ENCODE measurements at regions not wholly inside any gene's neighbourhood (a gene's known extent, or its start where the extent isn't known, plus 50 kb on each side); places are given as distances from the start of the nearest gene placed in this dataset.

- H2AFZ ChIP-seq (ENCODE audit: low read length): no peak overlapping the region
- H3K4me3 ChIP-seq (ENCODE audit: low read length, poor library complexity, severe bottlenecking): no peak overlapping the region
- H3F3A ChIP-seq (ENCODE audit: low read depth): no peaks in the 10 kb centered on the region
- TF ChIP-seq EZH2phosphoT487 (IDR thresholded peaks at IDR 0.05; ENCODE audit: borderline replicate concordance): no peak
- TF ChIP-seq, protein P1, sequence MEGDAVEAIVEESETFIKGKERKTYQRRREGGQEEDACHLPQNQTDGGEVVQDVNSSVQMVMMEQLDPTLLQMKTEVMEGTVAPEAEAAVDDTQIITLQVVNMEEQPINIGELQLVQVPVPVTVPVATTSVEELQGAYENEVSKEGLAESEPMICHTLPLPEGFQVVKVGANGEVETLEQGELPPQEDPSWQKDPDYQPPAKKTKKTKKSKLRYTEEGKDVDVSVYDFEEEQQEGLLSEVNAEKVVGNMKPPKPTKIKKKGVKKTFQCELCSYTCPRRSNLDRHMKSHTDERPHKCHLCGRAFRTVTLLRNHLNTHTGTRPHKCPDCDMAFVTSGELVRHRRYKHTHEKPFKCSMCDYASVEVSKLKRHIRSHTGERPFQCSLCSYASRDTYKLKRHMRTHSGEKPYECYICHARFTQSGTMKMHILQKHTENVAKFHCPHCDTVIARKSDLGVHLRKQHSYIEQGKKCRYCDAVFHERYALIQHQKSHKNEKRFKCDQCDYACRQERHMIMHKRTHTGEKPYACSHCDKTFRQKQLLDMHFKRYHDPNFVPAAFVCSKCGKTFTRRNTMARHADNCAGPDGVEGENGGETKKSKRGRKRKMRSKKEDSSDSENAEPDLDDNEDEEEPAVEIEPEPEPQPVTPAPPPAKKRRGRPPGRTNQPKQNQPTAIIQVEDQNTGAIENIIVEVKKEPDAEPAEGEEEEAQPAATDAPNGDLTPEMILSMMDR (conservative IDR thresholded peaks at IDR 0.05; ENCODE audit: low read length): no peak
- no peaks in the 10 kb centered on the region for H3K79me2 ChIP-seq (ENCODE audit: insufficient read depth, low read length)
- no peaks in the 10 kb centered on the region for H4K20me1 ChIP-seq (ENCODE audit: insufficient read depth, low read length, poor library complexity, severe bottlenecking)
- no peak overlapping the region for H3K9ac ChIP-seq (ENCODE audit: low read depth, low read length, poor library complexity, severe bottlenecking)
- no peak overlapping the region for H3K4me2 ChIP-seq (ENCODE audit: low read depth, low read length, poor library complexity, severe bottlenecking)
- H3K27me3 ChIP-seq (ENCODE audit: insufficient read depth, low read length, poor library complexity, severe bottlenecking): no peaks in the 10 kb centered on the region
- H3K36me3 ChIP-seq (ENCODE audit: insufficient read depth, low read length): no peaks in the 10 kb centered on the region
- no peaks in the 10 kb centered on the region; the same call in 1 of the 2 replicates for H3K9me3 ChIP-seq (ENCODE audit: insufficient read depth, low read depth, low read length)
- H3K9me2 ChIP-seq (replicated peaks; ENCODE audit: low read depth, low read length): no peaks in the 10 kb centered on the region
- H3K4me1 ChIP-seq (ENCODE audit: insufficient read depth, low read length, poor library complexity, severe bottlenecking): no peaks in the 10 kb centered on the region
These were observed 260.3 kb upstream of the IRX1 start for GRCh38 chr5:3335301-3335700.

DNA sequence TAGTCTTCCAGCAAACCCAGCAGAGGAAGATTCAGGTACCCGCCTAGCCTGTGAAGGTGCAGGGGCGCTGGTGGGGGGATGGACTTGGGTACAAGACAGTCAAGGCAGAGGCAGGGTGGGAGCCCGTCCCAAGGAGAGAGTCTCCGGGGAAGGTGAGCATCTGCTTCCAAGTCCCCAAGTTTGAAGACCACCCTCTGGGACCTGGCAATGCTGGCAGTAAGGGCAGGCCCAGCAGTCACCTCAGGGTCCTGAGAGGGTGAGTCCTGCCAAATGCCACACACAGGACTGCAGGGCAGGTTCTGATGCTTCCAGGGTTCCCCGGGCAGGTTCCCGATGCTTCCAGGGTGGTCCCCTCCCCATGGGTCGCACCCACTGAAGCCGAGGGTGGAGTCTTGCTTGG lies 261.8 kb upstream of the IRX1 start:
- TF ChIP-seq, protein P1 (conservative IDR thresholded peaks at IDR 0.05; ENCODE audit: low read length): no peak
- no peak for TF ChIP-seq EZH2phosphoT487 (IDR thresholded peaks at IDR 0.05; ENCODE audit: borderline replicate concordance)
- H3K9me3 ChIP-seq (ENCODE audit: insufficient read depth, low read depth, low read length): no peaks in the 10 kb centered on the region; the same call in 1 of the 2 replicates
- H2AFZ ChIP-seq (ENCODE audit: low read length): no peak overlapping the region
- H3K4me1 ChIP-seq (ENCODE audit: insufficient read depth, low read length, poor library complexity, severe bottlenecking): no peaks in the 10 kb centered on the region
- no peak overlapping the region for H3K4me2 ChIP-seq (ENCODE audit: low read depth, low read length, poor library complexity, severe bottlenecking)
- H3K9me2 ChIP-seq (replicated peaks; ENCODE audit: low read depth, low read length): no peaks in the 10 kb centered on the region
- H4K20me1 ChIP-seq (ENCODE audit: insufficient read depth, low read length, poor library complexity, severe bottlenecking): no peaks in the 10 kb centered on the region
- no peaks in the 10 kb centered on the region for H3K79me2 ChIP-seq (ENCODE audit: insufficient read depth, low read length)
- H3K4me3 ChIP-seq (ENCODE audit: low read length, poor library complexity, severe bottlenecking): no peak overlapping the region
- H3K36me3 ChIP-seq (ENCODE audit: insufficient read depth, low read length): no peaks in the 10 kb centered on the region
- no peaks in the 10 kb centered on the region for H3F3A ChIP-seq (ENCODE audit: low read depth)
- H3K27me3 ChIP-seq (ENCODE audit: insufficient read depth, low read length, poor library complexity, severe bottlenecking): no peaks in the 10 kb centered on the region
- no peak overlapping the region for H3K9ac ChIP-seq (ENCODE audit: low read depth, low read length, poor library complexity, severe bottlenecking)

DNA sequence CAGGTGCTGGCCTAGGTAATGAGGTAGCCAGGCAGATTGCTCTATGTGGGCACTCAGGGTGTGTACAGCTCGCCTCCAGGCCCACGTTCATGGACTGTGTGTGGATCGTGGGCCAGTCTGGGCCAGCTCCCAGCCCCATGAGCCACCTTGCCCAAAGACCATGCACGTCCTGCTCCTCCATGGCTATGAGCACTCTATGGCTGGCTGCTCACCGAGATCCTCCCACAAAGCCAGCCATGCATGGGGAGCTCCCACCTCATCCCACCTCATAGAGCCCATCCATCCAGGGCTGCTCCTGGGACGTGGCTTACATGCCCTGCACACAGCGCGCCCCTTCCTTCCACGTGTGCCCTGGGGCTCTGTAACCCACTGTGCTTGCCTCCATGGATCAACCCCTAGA lies 262.5 kb upstream of the IRX1 start:
- Histone ChIP-seq H3K4me2 (ENCODE audit: low read depth, low read length, poor library complexity, severe bottlenecking) (no peak overlapping the region), H3K27me3 (ENCODE audit: insufficient read depth, low read length, poor library complexity, severe bottlenecking) (no peaks in the 10 kb centered on the region), H3K4me1 (ENCODE audit: insufficient read depth, low read length, poor library complexity, severe bottlenecking) (no peaks in the 10 kb centered on the region), H4K20me1 (ENCODE audit: insufficient read depth, low read length, poor library complexity, severe bottlenecking) (no peaks in the 10 kb centered on the region), H2AFZ (ENCODE audit: low read length) (no peak overlapping the region), H3F3A (ENCODE audit: low read depth) (no peaks in the 10 kb centered on the region), H3K79me2 (ENCODE audit: insufficient read depth, low read length) (no peaks in the 10 kb centered on the region), H3K9ac (ENCODE audit: low read depth, low read length, poor library complexity, severe bottlenecking) (no peak overlapping the region), H3K4me3 (ENCODE audit: low read length, poor library complexity, severe bottlenecking) (no peak overlapping the region), H3K9me3 (ENCODE audit: insufficient read depth, low read depth, low read length) (no peaks in the 10 kb centered on the region; the same call in 1 of the 2 replicates), H3K36me3 (ENCODE audit: insufficient read depth, low read length) (no peaks in the 10 kb centered on the region), H3K9me2 (replicated peaks; ENCODE audit: low read depth, low read length) (no peaks in the 10 kb centered on the region)
- TF ChIP-seq, protein P1 (conservative IDR thresholded peaks at IDR 0.05; ENCODE audit: low read length): no peak
- no peak for TF ChIP-seq EZH2phosphoT487 (IDR thresholded peaks at IDR 0.05; ENCODE audit: borderline replicate concordance)

Measured in Loucy (cell line).